H9 (cell line): ENCODE measurements at regions not wholly inside any gene's neighbourhood (a gene's known extent, or its start where the extent isn't known, plus 50 kb on each side); places are given as distances from the start of the nearest gene placed in this dataset.

Experiments used
- DNase-seq: peaks from one replicate; pipeline ENCODE4 v3.0.0-alpha.2; 2017
- H2AFZ ChIP-seq: one replicate; pipeline ENCODE4 v1.6.1; 2013; ENCODE audit warnings: mild to moderate bottlenecking, low read length, control low read depth, moderate library complexity
- H2AK5ac ChIP-seq: 2 replicates; pipeline ENCODE4 v1.6.1; 2013; ENCODE audit warnings: low read length, control low read depth, mixed read lengths; ENCODE audit not compliant: insufficient read length
- H2BK120ac ChIP-seq: one replicate; pipeline ENCODE4 v1.6.1; 2013; ENCODE audit warnings: low read depth, mild to moderate bottlenecking, low read length, control low read depth, inconsistent platforms; ENCODE audit not compliant: poor library complexity, severe bottlenecking
- H2BK12ac ChIP-seq: 2 replicates; pipeline ENCODE4 v1.6.1; 2013; ENCODE audit warnings: low read length, control low read depth, mixed read lengths, low read depth; ENCODE audit not compliant: insufficient read length
- H2BK15ac ChIP-seq: 2 replicates; pipeline ENCODE4 v1.6.1; 2013; ENCODE audit warnings: low read depth, low read length, control low read depth
- H2BK20ac ChIP-seq: one replicate; pipeline ENCODE4 v1.6.1; 2013; ENCODE audit warnings: low read depth, mild to moderate bottlenecking, low read length, control low read depth, inconsistent platforms; ENCODE audit not compliant: poor library complexity, severe bottlenecking
- H2BK5ac ChIP-seq: 2 replicates; pipeline ENCODE4 v1.6.1; 2013; ENCODE audit warnings: low read length, control low read depth, mixed read lengths; ENCODE audit not compliant: insufficient read length
- H3K14ac ChIP-seq: 2 replicates; pipeline ENCODE4 v1.6.1; 2013; ENCODE audit warnings: low read length, control low read depth; ENCODE audit not compliant: insufficient read depth
- H3K18ac ChIP-seq: 2 replicates; pipeline ENCODE4 v1.6.1; 2013; ENCODE audit warnings: low read depth, mild to moderate bottlenecking, mixed read lengths, low read length, control low read depth; ENCODE audit not compliant: insufficient read length
- H3K23ac ChIP-seq: 2 replicates; pipeline ENCODE4 v1.6.1; 2013; ENCODE audit warnings: low read length, control low read depth, mixed read lengths, low read depth; ENCODE audit not compliant: insufficient read length
- H3K23me2 ChIP-seq: 2 replicates; pipeline ENCODE4 v1.6.1; 2013; ENCODE audit warnings: low read depth, mild to moderate bottlenecking, mixed read lengths, low read length, control low read depth; ENCODE audit not compliant: insufficient read length, poor library complexity, severe bottlenecking
- H3K27ac ChIP-seq: 2 replicates; pipeline ENCODE4 v1.5.1; 2013; ENCODE audit warnings: low read length, control low read depth, mixed read lengths, low read depth; ENCODE audit not compliant: insufficient read length
- H3K27me3 ChIP-seq: 2 replicates; pipeline ENCODE4 v1.6.1; 2013; ENCODE audit warnings: low read length, control low read depth, inconsistent platforms; ENCODE audit not compliant: insufficient read depth
- H3K4ac ChIP-seq: 2 replicates; pipeline ENCODE4 v1.6.1; 2013; ENCODE audit warnings: low read depth, mild to moderate bottlenecking, control low read depth, inconsistent platforms, low read length, moderate library complexity
- H3K4me1 ChIP-seq: 2 replicates; pipeline ENCODE4 v1.6.1; 2013; ENCODE audit warnings: low read length, control low read depth, inconsistent platforms; ENCODE audit not compliant: insufficient read depth
- H3K4me2 ChIP-seq: 2 replicates; pipeline ENCODE4 v1.6.1; 2013; ENCODE audit warnings: low read length, control low read depth, mixed read lengths; ENCODE audit not compliant: insufficient read length, insufficient read depth
- H3K56ac ChIP-seq: 2 replicates; pipeline ENCODE4 v1.6.1; 2013; ENCODE audit warnings: low read depth, mild to moderate bottlenecking, mixed read lengths, low read length, control low read depth; ENCODE audit not compliant: insufficient read length
- H3K79me1 ChIP-seq: 2 replicates; pipeline ENCODE4 v1.6.1; 2013; ENCODE audit warnings: low read depth, mild to moderate bottlenecking, moderate library complexity, low read length, control low read depth, inconsistent platforms; ENCODE audit not compliant: insufficient read depth, poor library complexity, severe bottlenecking
- H3K79me2 ChIP-seq: 2 replicates; pipeline ENCODE4 v1.6.1; 2013; ENCODE audit warnings: low read length, control low read depth, inconsistent platforms; ENCODE audit not compliant: insufficient read depth
- H3K9ac ChIP-seq: 2 replicates; pipeline ENCODE4 v1.6.1; 2013; ENCODE audit warnings: low read length, control low read depth, mixed read lengths; ENCODE audit not compliant: insufficient read length; ENCODE audit errors: extremely low read depth
- H3K9me3 ChIP-seq: one replicate; pipeline ENCODE4 v1.6.1; 2013; ENCODE audit warnings: low read depth, low read length, inconsistent platforms; ENCODE audit not compliant: control insufficient read depth
- H3T11ph ChIP-seq: one replicate; pipeline ENCODE4 v1.6.1; 2013; ENCODE audit warnings: mild to moderate bottlenecking, low read length, control low read depth, inconsistent platforms
- H4K20me1 ChIP-seq: one replicate; pipeline ENCODE4 v1.6.1; 2013; ENCODE audit not compliant: control insufficient read depth, insufficient read length, insufficient read depth
- H4K5ac ChIP-seq: 2 replicates; pipeline ENCODE4 v1.6.1; 2013; ENCODE audit warnings: low read depth, mild to moderate bottlenecking, mixed read lengths, low read length, control low read depth; ENCODE audit not compliant: insufficient read length
- H4K8ac ChIP-seq: replicated peaks from 2 replicates; pipeline ENCODE4 v1.6.1; 2013; ENCODE audit warnings: low read length, control low read depth, mixed read lengths, low read depth; ENCODE audit not compliant: insufficient read length
- H4K91ac ChIP-seq: 2 replicates; pipeline ENCODE4 v1.6.1; 2013; ENCODE audit warnings: low read depth, mild to moderate bottlenecking, moderate library complexity, mixed read lengths, low read length, control low read depth; ENCODE audit not compliant: insufficient read length
- H3K27ac Mint-ChIP-seq, 3 experiments: 2 replicates in 2 of 3; 3 replicates in 1 of 3; pipeline ENCODE4 v1.8.0; 2020 to 2021; ENCODE audit warnings: mixed read lengths in 3 of 3, mild to moderate bottlenecking in 1 of 3, moderate library complexity in 1 of 3
- H3K27me3 Mint-ChIP-seq: 2 replicates; pipeline ENCODE4 v1.8.0; 2021; ENCODE audit warnings: low read depth, mild to moderate bottlenecking, moderate library complexity, mixed read lengths
- H3K36me3 Mint-ChIP-seq, 3 experiments: 2 replicates in 2 of 3; 3 replicates in 1 of 3; pipeline ENCODE4 v1.8.0; 2020 to 2021; ENCODE audit warnings: low read depth in 3 of 3, mixed read lengths in 3 of 3; ENCODE audit not compliant: insufficient read depth in 1 of 3
- H3K4me1 Mint-ChIP-seq, 2 experiments: 2 replicates each; pipeline ENCODE4 v1.8.0; 2020; ENCODE audit warnings: mixed read lengths in 2 of 2
- H3K4me3 Mint-ChIP-seq, 2 experiments: 2 replicates in 1 of 2; 3 replicates in 1 of 2; pipeline ENCODE4 v1.8.0; 2020 to 2021; ENCODE audit warnings: mild to moderate bottlenecking in 2 of 2, mixed read lengths in 2 of 2, moderate library complexity in 1 of 2
- H3K9me3 Mint-ChIP-seq, 2 experiments: 2 replicates in 1 of 2; 3 replicates in 1 of 2; pipeline ENCODE4 v1.8.0; 2020; ENCODE audit warnings: mild to moderate bottlenecking in 2 of 2, mixed read lengths in 2 of 2, moderate library complexity in 1 of 2
- CTCF ChIP-seq: fragments of 200-600 bp; sonication (generic); conservative IDR thresholded peaks from 3 replicates; pipeline ENCODE4 v1.8.0; 2021; ENCODE audit warnings: antibody characterized with exemption, mild to moderate bottlenecking
- WGBS: extraction: QIAGEN DNeasy Blood & Tissue Kit; methylation state at CpG from one replicate; pipeline ENCODE4 v1.1.7; 2013; ENCODE audit warnings: missing lambda C conversion rate, low lambda C conversion rate, mixed read lengths; ENCODE audit not compliant: insufficient read length; ENCODE audit errors: extremely low coverage; 5-methylcytosine and 5-hydroxymethylcytosine counted together

GRCh38 chr15:25228261-25228660 is 210.6 kb downstream of the UBE3A start:
- Mint-ChIP-seq H3K36me3 (peaks cover 0 to 3% (median 0%) of the 10 kb centered on the region in 3 experiments; a peak in 4 of 7 replicates), H3K9me3 (peaks cover 73 to 90% of the 10 kb centered on the region in 2 experiments), H3K27ac (no peak overlapping the region), H3K27me3 (peaks cover 6% of the 10 kb centered on the region), H3K4me1 (no peaks in the 10 kb centered on the region), H3K4me3 (no peak overlapping the region)
- Histone ChIP-seq H3K9me3 (peaks cover 64% of the 10 kb centered on the region), H3K9ac (no peak overlapping the region), H4K91ac (no peak overlapping the region), H2BK5ac (no peak overlapping the region), H2BK15ac (no peak overlapping the region), H3K4me1 (no peaks in the 10 kb centered on the region), H3T11ph (no peak overlapping the region), H2BK20ac (no peak overlapping the region), H3K27ac (no peak overlapping the region), H3K79me1 (no peaks in the 10 kb centered on the region), H4K8ac (no peak overlapping the region), H4K5ac (no peak overlapping the region), H2BK120ac (no peak overlapping the region), H3K18ac (no peak overlapping the region), H4K20me1 (no peaks in the 10 kb centered on the region), H3K23ac (no peak overlapping the region), H3K14ac (no peak overlapping the region), H2BK12ac (no peak overlapping the region), H2AFZ (no peak overlapping the region), H3K27me3 (no peaks in the 10 kb centered on the region), H3K4ac (no peak overlapping the region), H3K4me2 (no peak overlapping the region), H3K23me2 (no peaks in the 10 kb centered on the region), H2AK5ac (no peak overlapping the region), H3K56ac (no peak overlapping the region), H3K79me2 (no peaks in the 10 kb centered on the region)
- no CpG with 5 or more reads among the region's 11 CpGs for WGBS
- no peak for DNase-seq
- TF ChIP-seq CTCF, result no peak
